ENCODE measurements at regions not wholly inside any gene's neighbourhood (a gene's known extent, or its start where the extent isn't known, plus 50 kb on each side); places are given as distances from the start of the nearest gene placed in this dataset.
"Not testable (repeated sequence)": the region's sequence is repeated elsewhere in the genome, so short reads cannot be mapped to it uniquely, and the experiment has no call there.

GRCh38 chr4:74505355-74505978 is 60.5 kb downstream of the AREG start:
- POLR2A ChIA-PET, CTCF ChIA-PET: not testable (repeated sequence)

- POLR2A ChIA-PET, CTCF ChIA-PET: not testable (repeated sequence)
Measured at GRCh38 chr4:74509363-74509762, 64.4 kb downstream of the AREG start.

GRCh38 chr4:74516303-74516702 is 71.4 kb downstream of the AREG start:
- POLR2A ChIA-PET = no interaction called here
- CTCF ChIA-PET = no interaction called here

- ChIA-PET CTCF (no interaction called here), POLR2A (no interaction called here)
Measured at GRCh38 chr4:74517996-74518395, 73.1 kb downstream of the AREG start.

- ChIA-PET CTCF (no interaction called here), POLR2A (no interaction called here)
Measured at GRCh38 chr4:74522251-74522991, 77.5 kb downstream of the AREG start.

GRCh38 chr4:74523096-74523495 is 78.2 kb downstream of the AREG start:
- CTCF ChIA-PET = no interaction called here
- POLR2A ChIA-PET = no interaction called here

GRCh38 chr4:74524985-74525384 is 80.0 kb downstream of the AREG start:
- CTCF ChIA-PET = no interaction called here
- POLR2A ChIA-PET = no interaction called here

GRCh38 chr4:74527049-74527448 is 82.1 kb downstream of the AREG start:
- CTCF ChIA-PET = no interaction called here
- POLR2A ChIA-PET = no interaction called here

GRCh38 chr4:74528178-74528577 is 83.2 kb downstream of the AREG start:
- ChIA-PET CTCF (no interaction called here), POLR2A (no interaction called here)

GRCh38 chr4:74529284-74530041 is 84.5 kb downstream of the AREG start:
- CTCF ChIA-PET = no interaction called here
- POLR2A ChIA-PET = no interaction called here

- ChIA-PET POLR2A (no interaction called here), CTCF (interaction anchor here (0.6 kb wide), 1 partner anchor 343 kb away, joined by 4 read pairs; no protein-coding TSS in a partner anchor)
Measured at GRCh38 chr4:74531963-74532794, 87.2 kb downstream of the AREG start.

GRCh38 chr4:74534121-74534520 is 89.2 kb downstream of the AREG start:
- CTCF ChIA-PET = no interaction called here

GRCh38 chr4:74534936-74535335 is 90.0 kb downstream of the AREG start:
- CTCF ChIA-PET = no interaction called here
- POLR2A ChIA-PET = interaction anchor here (0.6 kb wide), 1 partner anchor 49 kb away, joined by 8 read pairs; no protein-coding TSS in a partner anchor

More at GRCh38 chr4:74534121-74534520, 89.2 kb downstream of the AREG start:
- POLR2A ChIA-PET = no interaction called here

GRCh38 chr4:74535512-74535911 is 90.6 kb downstream of the AREG start:
- CTCF ChIA-PET = no interaction called here
- POLR2A ChIA-PET = interaction anchor here (0.6 kb wide), 1 partner anchor 50 kb away, joined by 8 read pairs; no protein-coding TSS in a partner anchor

- POLR2A ChIA-PET = no interaction called here
- CTCF ChIA-PET = no interaction called here
Measured at GRCh38 chr4:74536557-74536956, 91.6 kb downstream of the AREG start.

GRCh38 chr4:74537459-74537858 is 92.5 kb downstream of the AREG start:
- CTCF ChIA-PET = no interaction called here
- POLR2A ChIA-PET = no interaction called here

- CTCF ChIA-PET = interaction anchor here (0.6 kb wide), 1 partner anchor 48 kb away, joined by 3 read pairs; no protein-coding TSS in a partner anchor
- POLR2A ChIA-PET = no interaction called here
Measured at GRCh38 chr4:74539044-74539790, 94.3 kb downstream of the AREG start.

GRCh38 chr4:74540193-74540592 is 95.3 kb downstream of the AREG start:
- CTCF ChIA-PET = no interaction called here
- POLR2A ChIA-PET = no interaction called here

GRCh38 chr4:74541667-74542066 is 96.7 kb downstream of the AREG start:
- CTCF ChIA-PET = no interaction called here
- POLR2A ChIA-PET = no interaction called here

All from activated CD8-positive, alpha-beta memory T cell treated with anti-CD3 and anti-CD28 coated beads for 36 hours (primary cell).